ENCODE measurements at regions not wholly inside any gene's neighbourhood (a gene's known extent, or its start where the extent isn't known, plus 50 kb on each side); places are given as distances from the start of the nearest gene placed in this dataset.

DNA sequence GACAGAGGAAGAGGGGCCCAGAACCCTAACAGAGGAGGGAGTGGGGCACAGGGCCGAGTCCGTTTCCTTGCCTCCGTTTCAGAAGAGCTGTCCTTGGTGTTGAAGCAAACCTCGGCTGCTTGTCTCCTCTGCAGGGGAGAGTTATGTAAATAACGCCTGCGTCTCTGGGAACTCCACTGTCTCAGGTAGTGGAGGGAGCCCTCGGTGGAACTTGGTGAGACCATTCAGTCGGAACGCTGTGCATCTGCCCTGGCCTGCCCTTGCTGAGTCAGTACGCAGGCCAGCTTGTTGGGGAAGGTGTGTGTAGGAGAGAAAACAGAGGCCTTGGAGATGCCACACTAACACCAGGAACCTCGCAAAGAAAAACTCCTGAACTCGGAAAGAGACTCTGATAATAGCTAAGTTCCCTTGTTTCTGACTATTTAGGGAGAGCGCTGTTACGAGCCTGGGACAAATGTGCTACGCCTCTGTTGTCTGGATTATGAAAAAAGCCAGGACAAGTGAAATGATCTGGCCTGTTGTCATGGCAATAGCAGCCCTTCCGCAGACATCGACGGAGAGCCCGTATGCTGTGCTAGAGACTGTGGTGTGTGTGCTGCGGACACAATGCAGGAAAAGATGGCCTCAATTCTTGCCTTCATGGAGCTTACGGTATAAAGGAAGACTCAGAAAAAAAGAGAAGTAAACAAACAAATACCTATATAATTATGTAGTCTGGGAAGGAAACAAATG lies 94.6 kb upstream of the AKT3 start:
- DNase-seq (ENCODE audit: low spot score) = no peak

DNA sequence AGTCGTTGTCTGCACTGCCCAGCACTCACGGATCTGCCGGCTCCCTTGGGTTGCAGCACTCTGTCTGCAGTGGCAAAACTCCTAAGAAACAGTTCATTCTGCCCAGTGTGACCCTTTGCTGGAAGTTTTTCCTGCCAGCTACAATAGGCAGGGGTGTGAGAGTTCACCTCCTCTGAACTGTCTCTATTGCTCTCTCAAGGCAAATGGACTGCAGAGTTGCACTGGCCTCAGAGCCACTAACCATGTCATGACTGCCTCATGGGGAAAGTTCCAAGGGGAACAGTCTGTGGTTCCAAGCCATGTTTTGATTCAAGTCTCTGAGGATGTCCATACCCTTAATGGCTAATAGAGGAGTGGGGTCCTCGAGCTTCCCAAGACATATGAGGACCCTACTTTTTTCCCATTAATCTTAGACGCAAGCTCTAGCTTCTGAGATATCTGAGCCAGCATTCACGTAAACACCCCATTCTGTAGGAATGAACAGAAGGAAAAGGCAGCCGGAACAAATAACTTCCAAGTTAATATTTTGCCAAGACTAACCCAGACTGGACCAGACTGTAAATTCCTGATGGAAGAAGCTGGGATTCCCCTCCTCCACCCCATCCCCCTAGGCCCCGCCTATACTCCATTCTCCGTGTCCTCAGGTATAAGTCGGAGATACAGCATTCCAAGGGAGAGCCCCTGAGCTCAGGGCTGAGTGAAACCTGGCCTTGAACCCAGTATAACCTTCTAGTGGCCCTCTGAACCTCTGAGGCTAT lies 93.8 kb upstream of the AKT3 start:
- DNase-seq (ENCODE audit: low spot score) = no peak

- no peak for DNase-seq (ENCODE audit: low spot score)
Measured at GRCh38 chr1:243942196-243943150, 92.4 kb upstream of the AKT3 start.

DNA sequence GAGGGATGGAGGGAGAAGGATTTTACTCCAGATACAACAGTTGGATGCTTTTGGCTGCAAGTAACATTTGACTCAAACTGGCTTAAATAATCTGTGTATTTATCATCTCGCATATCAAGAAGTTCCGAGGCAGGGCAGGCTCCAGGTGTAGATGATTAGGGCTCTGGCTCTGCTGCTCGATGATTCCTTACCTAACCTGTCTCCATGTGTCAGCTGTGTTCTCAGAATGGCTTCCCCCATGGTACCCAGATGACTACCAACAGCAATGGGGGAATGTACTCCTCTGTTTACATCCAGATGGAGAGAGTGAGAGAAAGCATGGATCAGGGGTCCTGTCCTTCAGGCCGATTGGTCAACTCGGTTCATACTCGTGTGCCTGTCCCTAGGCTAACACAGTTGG lies 90.4 kb upstream of the AKT3 start:
- no peak for DNase-seq (ENCODE audit: low spot score)

GRCh38 chr1:243939167-243939848 lies 89.3 kb upstream of the AKT3 start:
- DNase-seq (ENCODE audit: low spot score) = no peak

- DNase-seq (ENCODE audit: low spot score) = no peak
Measured at GRCh38 chr1:243938208-243938607, 88.2 kb upstream of the AKT3 start.

DNA sequence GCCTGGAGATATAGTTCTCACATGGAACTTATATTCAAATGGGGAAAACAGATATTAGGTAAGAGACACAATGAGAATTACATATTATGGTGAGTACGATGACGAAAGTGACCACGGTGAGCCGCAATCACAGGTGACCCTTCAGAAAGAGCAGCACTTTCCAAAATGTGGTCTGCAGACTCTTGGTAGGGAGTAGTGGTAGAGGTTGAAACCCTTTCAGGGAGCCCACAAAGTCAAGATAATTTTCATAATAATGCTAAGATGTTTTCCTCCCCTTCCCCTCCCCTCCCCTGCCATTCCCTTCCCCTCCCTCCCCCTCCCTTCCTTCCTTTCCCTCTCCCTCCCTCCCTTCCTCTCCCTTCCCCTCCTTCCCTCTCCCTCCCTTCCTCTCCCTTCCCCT lies 83.5 kb upstream of the AKT3 start:
- no peak for DNase-seq (ENCODE audit: low spot score)

- no peak for DNase-seq (ENCODE audit: low spot score)
Measured at GRCh38 chr1:243931957-243932356, 81.9 kb upstream of the AKT3 start.

GRCh38 chr1:243930822-243931671 lies 81.0 kb upstream of the AKT3 start:
- no peak for DNase-seq (ENCODE audit: low spot score)

- DNase-seq (ENCODE audit: low spot score) = no peak
Measured at GRCh38 chr1:243927381-243927780, 77.3 kb upstream of the AKT3 start.

DNA sequence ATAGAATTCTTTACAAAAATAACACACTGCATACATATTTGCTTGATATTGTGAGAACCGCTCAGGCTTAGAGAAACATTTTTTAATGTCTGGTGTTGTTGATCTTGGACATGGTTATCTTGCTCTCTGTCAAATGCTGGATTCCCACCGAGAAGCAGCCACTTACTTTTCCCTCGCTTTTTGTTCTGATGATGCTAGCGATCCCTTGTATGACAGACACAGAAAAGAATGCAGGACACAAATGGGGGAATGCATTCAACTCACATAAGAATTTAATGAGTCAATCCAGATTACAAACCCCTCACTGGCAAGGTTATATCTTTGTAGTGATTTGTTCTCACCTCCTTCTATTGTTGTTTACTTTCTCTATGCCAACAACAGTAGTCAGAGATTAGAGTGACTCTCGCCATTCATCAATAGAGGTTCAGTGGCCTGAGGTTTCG lies 76.8 kb upstream of the AKT3 start:
- no peak for DNase-seq (ENCODE audit: low spot score)

DNA sequence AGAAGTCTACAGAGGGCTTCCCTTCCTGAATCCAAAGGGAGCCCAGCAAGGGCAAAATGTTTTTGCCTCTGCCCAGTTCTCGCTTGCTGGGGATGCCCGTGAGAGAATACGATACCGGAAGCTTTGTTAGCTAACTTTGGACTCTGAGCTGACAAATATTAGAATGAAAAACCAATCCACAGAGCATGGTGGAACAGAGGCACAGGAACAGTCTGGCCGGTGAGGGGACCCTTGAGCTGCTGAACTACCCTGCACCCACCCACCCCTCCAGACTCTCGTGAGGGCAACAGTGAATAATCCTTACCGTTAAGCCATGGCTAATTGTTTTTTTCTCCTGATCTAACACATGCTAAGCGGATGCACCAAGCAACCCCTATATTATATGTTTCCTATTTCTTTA lies 76.3 kb upstream of the AKT3 start:
- no peak for DNase-seq (ENCODE audit: low spot score)

DNA sequence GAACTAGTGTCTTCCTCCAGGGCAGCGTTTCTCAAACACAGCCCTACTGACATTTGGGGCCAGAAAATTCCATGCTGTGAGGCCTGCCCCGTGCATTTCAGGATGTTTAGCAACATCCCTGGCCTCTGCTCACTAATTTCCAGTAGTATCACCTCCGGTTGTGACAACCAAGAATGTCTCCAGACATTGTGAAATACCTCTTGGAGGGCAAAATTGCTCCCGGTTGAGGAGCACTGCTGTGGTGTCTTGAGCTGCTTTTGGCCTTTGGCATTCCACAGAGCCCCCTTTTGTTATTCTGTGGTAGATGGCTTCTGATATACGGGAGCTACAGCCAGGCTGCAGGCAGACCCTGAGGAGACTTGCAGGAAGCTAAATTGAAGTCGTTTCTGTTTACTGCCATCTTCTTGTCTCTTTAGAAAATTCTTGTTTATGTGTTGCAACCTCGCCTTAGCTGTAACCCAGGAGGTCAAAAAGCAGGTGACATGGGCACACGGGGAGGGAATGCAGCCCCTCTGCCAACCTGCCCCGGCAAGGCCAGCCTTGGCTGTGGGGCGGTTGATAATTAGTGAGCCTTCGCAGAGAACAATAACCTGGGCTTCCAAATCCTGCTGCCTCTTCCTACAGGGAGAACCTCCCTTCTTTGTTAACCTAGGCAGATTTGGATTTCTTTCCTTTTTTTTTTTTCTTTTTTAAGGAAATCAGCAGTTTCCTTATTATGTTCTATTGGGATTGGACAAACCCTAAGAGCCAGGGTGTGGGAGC lies 74.7 kb upstream of the AKT3 start:
- no peak for DNase-seq (ENCODE audit: low spot score)

GRCh38 chr1:243924188-243924587 lies 74.1 kb upstream of the AKT3 start:
- DNase-seq (ENCODE audit: low spot score) = no peak

DNA sequence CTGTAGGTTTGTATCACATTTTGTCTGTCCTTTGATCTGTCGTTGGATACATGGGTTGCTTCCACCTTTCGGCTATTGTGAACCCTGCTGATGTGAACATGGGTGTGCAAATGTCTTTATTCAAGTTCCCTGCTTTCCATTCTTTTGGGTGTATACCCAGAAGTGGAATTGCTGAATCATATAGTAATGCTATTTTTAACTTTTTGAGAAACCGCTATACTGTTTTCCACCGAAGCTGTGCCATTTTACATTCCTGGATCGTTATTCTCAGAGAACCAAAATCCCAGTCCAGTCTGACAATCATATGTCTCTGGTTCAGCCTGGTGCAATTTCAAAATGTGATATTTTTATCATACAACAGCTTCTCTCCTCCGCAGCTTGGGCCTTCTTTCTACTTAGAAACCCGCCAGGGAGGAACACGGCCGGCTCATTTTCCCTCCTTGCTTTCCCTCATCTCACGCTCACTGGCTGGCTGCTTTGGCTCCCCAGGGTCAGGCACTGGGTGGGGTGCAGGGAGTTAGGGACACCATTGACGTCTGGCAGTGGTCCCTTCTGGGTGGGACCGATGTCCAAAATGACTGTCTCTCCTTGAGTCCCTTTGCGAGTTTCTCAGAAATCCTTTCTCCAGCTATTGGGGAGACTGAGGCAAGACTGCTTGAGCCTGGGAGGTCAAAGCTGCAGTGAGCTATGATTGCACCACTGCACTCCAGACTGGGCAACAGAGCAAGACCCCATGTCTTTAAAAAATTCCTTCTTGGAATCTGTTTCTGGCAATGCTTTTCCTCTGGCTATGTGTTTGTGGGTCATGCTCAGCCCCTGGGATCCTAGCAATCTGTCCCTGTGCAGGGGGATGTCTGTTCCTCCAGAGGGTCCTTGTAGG lies 73.5 kb upstream of the AKT3 start:
- DNase-seq (ENCODE audit: low spot score) = no peak

GRCh38 chr1:243921111-243921510 lies 71.1 kb upstream of the AKT3 start:
- no peak for DNase-seq (ENCODE audit: low spot score)

- DNase-seq (ENCODE audit: low spot score) = no peak
Measured at GRCh38 chr1:243917863-243918565, 68.0 kb upstream of the AKT3 start.

DNA sequence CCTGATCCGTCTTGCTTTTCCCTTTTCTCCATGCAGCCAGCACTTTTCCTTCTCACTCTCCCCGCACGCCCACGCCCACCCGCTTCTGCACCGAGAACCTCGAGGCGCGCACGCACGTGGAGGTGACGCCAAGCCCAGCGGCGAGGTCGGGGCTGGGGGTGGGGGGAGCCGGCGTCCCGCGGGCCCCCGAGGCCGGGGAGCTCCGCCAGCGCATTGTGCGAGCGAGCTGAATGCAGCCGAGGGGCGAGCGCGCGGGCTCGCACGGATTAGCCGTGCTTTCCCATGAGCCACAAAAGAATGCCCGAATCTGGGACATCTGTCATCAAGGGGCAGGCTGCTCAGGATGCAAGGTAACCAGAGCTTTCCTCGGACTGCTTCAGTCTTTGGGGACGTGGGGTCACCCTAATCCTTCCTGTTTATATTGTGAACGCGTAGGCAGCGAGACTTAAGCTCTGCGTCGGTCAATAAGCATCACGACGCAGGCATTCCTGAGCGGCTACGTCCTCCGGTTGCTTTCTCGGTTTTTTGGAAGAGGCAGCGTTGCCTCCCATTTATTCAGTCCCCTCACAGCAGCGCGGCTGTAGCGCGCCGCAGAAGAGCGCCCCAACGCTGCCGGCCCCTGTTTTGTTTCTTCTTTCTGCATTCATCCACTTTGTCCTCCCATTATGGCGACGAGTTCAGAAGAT lies 67.3 kb upstream of the AKT3 start:
- no peak for DNase-seq (ENCODE audit: low spot score)
